ENCODE measurements at regions not wholly inside any gene's neighbourhood (a gene's known extent, or its start where the extent isn't known, plus 50 kb on each side); places are given as distances from the start of the nearest gene placed in this dataset.

- no peaks in the 10 kb centered on the region for H3K79me2 ChIP-seq (ENCODE audit: insufficient read depth, low read depth, low read length)
- H4K20me1 ChIP-seq (ENCODE audit: insufficient read depth, low read length) = no peaks in the 10 kb centered on the region
- H3K4me3 ChIP-seq (ENCODE audit: low read depth, low read length, poor library complexity, severe bottlenecking) = no peak overlapping the region
- BruUV-seq (replicated peaks) = no TSS peak
- DNase-seq (ENCODE audit: low spot score) = no peak
- TF ChIP-seq, protein P1, sequence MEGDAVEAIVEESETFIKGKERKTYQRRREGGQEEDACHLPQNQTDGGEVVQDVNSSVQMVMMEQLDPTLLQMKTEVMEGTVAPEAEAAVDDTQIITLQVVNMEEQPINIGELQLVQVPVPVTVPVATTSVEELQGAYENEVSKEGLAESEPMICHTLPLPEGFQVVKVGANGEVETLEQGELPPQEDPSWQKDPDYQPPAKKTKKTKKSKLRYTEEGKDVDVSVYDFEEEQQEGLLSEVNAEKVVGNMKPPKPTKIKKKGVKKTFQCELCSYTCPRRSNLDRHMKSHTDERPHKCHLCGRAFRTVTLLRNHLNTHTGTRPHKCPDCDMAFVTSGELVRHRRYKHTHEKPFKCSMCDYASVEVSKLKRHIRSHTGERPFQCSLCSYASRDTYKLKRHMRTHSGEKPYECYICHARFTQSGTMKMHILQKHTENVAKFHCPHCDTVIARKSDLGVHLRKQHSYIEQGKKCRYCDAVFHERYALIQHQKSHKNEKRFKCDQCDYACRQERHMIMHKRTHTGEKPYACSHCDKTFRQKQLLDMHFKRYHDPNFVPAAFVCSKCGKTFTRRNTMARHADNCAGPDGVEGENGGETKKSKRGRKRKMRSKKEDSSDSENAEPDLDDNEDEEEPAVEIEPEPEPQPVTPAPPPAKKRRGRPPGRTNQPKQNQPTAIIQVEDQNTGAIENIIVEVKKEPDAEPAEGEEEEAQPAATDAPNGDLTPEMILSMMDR (conservative IDR thresholded peaks at IDR 0.05; ENCODE audit: low read length) = no peak
- TF ChIP-seq EZH2phosphoT487 (IDR thresholded peaks at IDR 0.05; ENCODE audit: borderline replicate concordance, low read depth, low read length) = no peak
- H3K27ac ChIP-seq (ENCODE audit: low read depth, low read length, poor library complexity, severe bottlenecking) = no peak overlapping the region
- CTCF ChIA-PET (ENCODE audit: unreplicated experiment) = no interaction called here
- H3K9me2 ChIP-seq (ENCODE audit: insufficient read depth, low read length) = no peaks in the 10 kb centered on the region
- H3K9me3 ChIP-seq (ENCODE audit: low read length) = no peaks in the 10 kb centered on the region
- H3K4me2 ChIP-seq (ENCODE audit: low read length) = no peak overlapping the region
- no peak overlapping the region for H2AFZ ChIP-seq (ENCODE audit: low read length)
- H3K4me1 ChIP-seq (ENCODE audit: insufficient read depth, low read length, poor library complexity, severe bottlenecking) = no peaks in the 10 kb centered on the region
- intact Hi-C loops (cut with micrococcal nuclease; ENCODE audit: unreplicated experiment) = no loop called here
- no peaks in the 10 kb centered on the region for H3K36me3 ChIP-seq (ENCODE audit: insufficient read depth, low read length)
- POLR2A ChIA-PET = no interaction called here
Observed at GRCh38 chr3:70871909-70872656, 559.6 kb upstream of the MDFIC2 start.

- no peaks in the 10 kb centered on the region for H3K4me1 ChIP-seq (ENCODE audit: insufficient read depth, low read length, poor library complexity, severe bottlenecking)
- ChIA-PET CTCF (ENCODE audit: unreplicated experiment) (no interaction called here), POLR2A (no interaction called here)
- no peak overlapping the region for H3K4me2 ChIP-seq (ENCODE audit: low read length)
- no TSS peak for BruUV-seq (replicated peaks)
- no peak overlapping the region for H2AFZ ChIP-seq (ENCODE audit: low read length)
- no peaks in the 10 kb centered on the region for H3K9me3 ChIP-seq (ENCODE audit: low read length)
- no peaks in the 10 kb centered on the region for H3K36me3 ChIP-seq (ENCODE audit: insufficient read depth, low read length)
- no peaks in the 10 kb centered on the region for H3K79me2 ChIP-seq (ENCODE audit: insufficient read depth, low read depth, low read length)
- H3K9me2 ChIP-seq (ENCODE audit: insufficient read depth, low read length) = no peaks in the 10 kb centered on the region
- DNase-seq (ENCODE audit: low spot score) = no peak
- no peak overlapping the region for H3K27ac ChIP-seq (ENCODE audit: low read depth, low read length, poor library complexity, severe bottlenecking)
- intact Hi-C loops (cut with micrococcal nuclease; ENCODE audit: unreplicated experiment) = no loop called here
- TF ChIP-seq EZH2phosphoT487 (IDR thresholded peaks at IDR 0.05; ENCODE audit: borderline replicate concordance, low read depth, low read length) = no peak
- TF ChIP-seq, protein P1 (conservative IDR thresholded peaks at IDR 0.05; ENCODE audit: low read length) = no peak
- no peak overlapping the region for H3K4me3 ChIP-seq (ENCODE audit: low read depth, low read length, poor library complexity, severe bottlenecking)
- H4K20me1 ChIP-seq (ENCODE audit: insufficient read depth, low read length) = no peaks in the 10 kb centered on the region
Observed at GRCh38 chr3:70870576-70870975, 558.1 kb upstream of the MDFIC2 start.

- Histone ChIP-seq H3K27ac (ENCODE audit: low read depth, low read length, poor library complexity, severe bottlenecking) (no peak overlapping the region), H2AFZ (ENCODE audit: low read length) (no peak overlapping the region), H3K4me1 (ENCODE audit: insufficient read depth, low read length, poor library complexity, severe bottlenecking) (no peaks in the 10 kb centered on the region), H3K4me3 (ENCODE audit: low read depth, low read length, poor library complexity, severe bottlenecking) (no peak overlapping the region), H3K9me3 (ENCODE audit: low read length) (no peaks in the 10 kb centered on the region), H3K79me2 (ENCODE audit: insufficient read depth, low read depth, low read length) (no peaks in the 10 kb centered on the region), H3K36me3 (ENCODE audit: insufficient read depth, low read length) (no peaks in the 10 kb centered on the region), H3K4me2 (ENCODE audit: low read length) (no peak overlapping the region), H4K20me1 (ENCODE audit: insufficient read depth, low read length) (no peaks in the 10 kb centered on the region), H3K9me2 (ENCODE audit: insufficient read depth, low read length) (no peaks in the 10 kb centered on the region)
- no peak for TF ChIP-seq EZH2phosphoT487 (IDR thresholded peaks at IDR 0.05; ENCODE audit: borderline replicate concordance, low read depth, low read length)
- TF ChIP-seq, protein P1 (conservative IDR thresholded peaks at IDR 0.05; ENCODE audit: low read length) = no peak
- DNase-seq (ENCODE audit: low spot score) = no peak
- POLR2A ChIA-PET = no interaction called here
- CTCF ChIA-PET (ENCODE audit: unreplicated experiment) = no interaction called here
- intact Hi-C loops (cut with micrococcal nuclease; ENCODE audit: unreplicated experiment) = no loop called here
- BruUV-seq (replicated peaks) = no TSS peak
Observed at GRCh38 chr3:70868561-70868960, 556.1 kb upstream of the MDFIC2 start.

Data from OCI-LY7 (cell line).